ENCODE measurements at regions not wholly inside any gene's neighbourhood (a gene's known extent, or its start where the extent isn't known, plus 50 kb on each side); places are given as distances from the start of the nearest gene placed in this dataset.
"Not testable (repeated sequence)": the region's sequence is repeated elsewhere in the genome, so short reads cannot be mapped to it uniquely, and the experiment has no call there.

GRCh38 chr13:87537951-87538350, 133.2 kb upstream of the SLITRK5 start:
- DNase-seq (ENCODE audit: low read depth in 2 of 2) = no peak

- no peak for DNase-seq (ENCODE audit: low read depth in 2 of 2)
These were observed 132.7 kb upstream of the SLITRK5 start for GRCh38 chr13:87538366-87539052.

DNA sequence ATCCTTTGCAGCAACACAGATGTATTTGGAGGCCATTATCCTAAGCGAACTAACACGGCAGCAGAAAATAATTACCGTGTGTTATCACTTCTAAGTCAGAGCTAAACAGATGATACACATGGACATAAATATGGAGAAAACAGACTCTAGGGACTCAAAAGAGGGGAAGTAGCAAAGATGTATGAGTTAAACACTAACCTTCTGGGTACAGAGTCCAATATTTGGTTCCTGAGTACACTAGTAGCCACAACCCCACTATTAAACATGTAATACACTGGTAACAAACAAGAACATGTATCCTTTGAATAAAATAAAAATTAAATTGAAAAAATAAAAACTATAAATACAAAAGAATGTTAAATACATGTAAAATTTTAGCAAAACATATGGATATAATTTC, 118.0 kb upstream of the SLITRK5 start:
- no peak for DNase-seq (ENCODE audit: low read depth in 2 of 2)

DNA sequence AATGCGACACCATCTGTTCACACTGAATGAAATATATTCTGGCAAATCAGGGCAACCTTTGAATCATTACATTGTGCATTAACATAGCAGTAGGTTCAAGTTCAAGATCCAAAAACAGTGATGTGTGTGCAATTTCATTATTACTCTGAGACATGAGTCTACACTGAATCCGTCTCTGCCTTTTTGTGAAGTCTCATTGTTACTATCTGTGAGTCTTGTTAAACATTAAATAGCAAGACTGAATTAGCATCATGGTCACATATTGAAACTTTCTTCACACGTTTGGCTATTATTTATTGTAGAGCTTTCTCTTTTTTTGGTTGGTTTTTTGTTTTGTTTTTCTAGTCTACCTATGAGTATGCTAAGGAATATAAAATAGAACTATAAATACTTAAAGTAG, 117.1 kb upstream of the SLITRK5 start:
- DNase-seq (ENCODE audit: low read depth in 2 of 2) = no peak

GRCh38 chr13:87557788-87558187, 113.4 kb upstream of the SLITRK5 start:
- no peak for DNase-seq (ENCODE audit: low read depth in 2 of 2)

DNA sequence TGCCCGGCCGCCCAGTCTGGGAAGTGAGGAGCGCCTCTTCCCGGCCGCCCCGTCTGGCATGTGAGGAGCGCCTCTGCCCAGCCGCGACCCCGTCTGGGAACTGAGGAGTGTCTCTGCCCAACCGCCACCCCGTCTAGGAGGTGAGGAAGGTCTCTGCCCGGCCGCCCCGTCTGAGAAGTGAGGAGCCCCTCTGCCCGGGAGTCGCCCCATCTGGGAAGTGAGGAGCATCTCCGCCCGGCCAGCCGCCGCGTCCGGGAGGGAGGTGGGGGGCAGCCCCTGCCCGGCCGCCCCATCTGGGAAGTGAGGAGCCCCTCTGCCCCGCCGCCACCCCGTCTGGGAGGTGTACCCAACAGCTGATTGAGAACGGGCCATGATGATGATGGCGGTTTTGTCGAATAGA, 109.6 kb upstream of the SLITRK5 start:
- not testable (repeated sequence) for DNase-seq (ENCODE audit: low read depth in 2 of 2)

GRCh38 chr13:87570669-87571068, 100.5 kb upstream of the SLITRK5 start:
- no peak for DNase-seq (ENCODE audit: low read depth in 2 of 2)

- DNase-seq (ENCODE audit: low read depth in 2 of 2) = no peak
These were observed 88.8 kb upstream of the SLITRK5 start for GRCh38 chr13:87582399-87582798.

DNA sequence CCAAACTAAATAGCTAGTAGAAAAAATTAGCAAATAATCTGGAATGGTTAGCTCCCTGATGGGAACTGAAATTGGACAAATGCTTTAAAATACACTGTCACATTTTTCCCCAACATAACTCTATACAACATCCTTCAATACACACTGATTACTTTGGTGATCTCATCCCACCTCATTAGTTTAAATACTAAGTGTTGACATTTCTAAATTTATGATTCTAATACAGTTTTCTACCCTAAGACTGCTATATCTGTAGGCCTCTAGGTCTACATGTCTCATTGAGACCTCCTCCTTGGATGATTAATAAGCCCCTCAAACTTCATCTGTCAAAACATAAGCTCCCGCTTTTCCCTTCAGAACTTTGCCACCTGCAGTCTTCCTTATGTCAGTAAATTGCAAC, 80.7 kb upstream of the SLITRK5 start:
- no peak for DNase-seq (ENCODE audit: low read depth in 2 of 2)

DNA sequence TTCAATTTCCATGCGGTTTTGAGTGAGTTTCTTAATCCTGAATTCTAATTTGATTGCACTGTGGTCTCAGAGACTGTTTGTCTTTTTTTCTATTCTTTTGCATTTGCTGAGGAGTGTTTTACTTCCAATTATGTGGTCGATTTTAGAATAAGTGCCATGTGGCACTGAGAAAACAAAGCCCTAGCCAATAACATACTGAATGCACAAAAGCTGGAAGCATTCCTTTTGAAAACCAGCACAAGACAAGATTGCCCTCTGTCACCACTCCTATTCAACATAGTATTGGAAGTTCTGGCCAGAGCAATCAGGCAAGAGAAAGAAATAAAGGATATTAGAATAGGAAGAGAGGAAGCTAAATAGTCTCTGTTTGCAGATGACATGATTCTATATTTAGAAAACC, 66.7 kb upstream of the SLITRK5 start:
- not testable (repeated sequence) for DNase-seq (ENCODE audit: low read depth in 2 of 2)

DNA sequence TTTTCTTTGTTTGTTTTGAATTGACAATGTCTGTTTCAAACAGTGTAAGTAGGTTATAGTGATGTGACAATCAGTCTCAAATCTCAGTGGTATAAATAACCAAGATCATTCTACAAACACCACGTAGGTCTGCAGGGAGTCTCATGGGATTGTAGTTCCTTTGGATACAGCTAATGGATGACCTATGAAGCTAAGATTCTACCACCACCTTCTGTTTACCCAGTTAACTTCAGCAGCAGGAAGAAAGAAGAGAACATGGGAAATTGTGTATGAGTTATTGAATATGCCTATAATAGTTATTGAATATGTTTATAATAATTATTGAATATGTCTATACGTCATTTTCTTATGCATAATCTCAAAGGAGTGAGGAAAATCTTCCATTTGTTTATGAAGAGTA, 63.9 kb upstream of the SLITRK5 start:
- DNase-seq (ENCODE audit: low read depth in 2 of 2) = no peak

- no peak for DNase-seq (ENCODE audit: low read depth in 2 of 2)
These were observed 56.9 kb upstream of the SLITRK5 start for GRCh38 chr13:87614276-87614675.
